ENCODE measurements at regions not wholly inside any gene's neighbourhood (a gene's known extent, or its start where the extent isn't known, plus 50 kb on each side); places are given as distances from the start of the nearest gene placed in this dataset.

- TF ChIP-seq CTCF (IDR thresholded peaks at IDR 0.05) (no peak), TEAD4 (IDR thresholded peaks at IDR 0.05; ENCODE audit: borderline replicate concordance, insufficient read depth) (no peak), TAF1 (IDR thresholded peaks at IDR 0.05; ENCODE audit: borderline replicate concordance, low read depth, low read length) (no peak)
These were observed 139.4 kb downstream of the SLC38A4 start for GRCh38 chr12:46686267-46686942.
